ENCODE measurements at regions not wholly inside any gene's neighbourhood (a gene's known extent, or its start where the extent isn't known, plus 50 kb on each side); places are given as distances from the start of the nearest gene placed in this dataset.
A peak's percentile ranks its signal among the peaks of the same experiment; 100 is the strongest.

DNA sequence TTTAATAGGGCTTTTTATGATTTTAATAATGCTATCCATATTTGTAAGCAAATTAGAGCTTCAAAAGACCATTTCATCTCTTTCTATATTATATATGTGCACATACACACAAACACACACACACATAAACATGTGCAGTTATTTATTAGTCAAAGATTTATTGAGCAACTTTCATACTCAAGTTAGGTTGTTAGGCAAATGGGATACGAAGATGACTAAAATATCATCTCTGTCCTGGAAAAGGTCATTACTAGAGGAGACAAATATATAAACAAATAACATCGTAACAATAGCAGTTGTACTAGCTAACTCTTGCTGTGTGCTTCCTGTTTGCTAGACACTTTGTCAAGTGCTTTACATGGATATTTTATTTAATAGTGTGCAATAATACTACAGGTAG is 307.9 kb downstream of the SNX13 start:
- Mint-ChIP-seq H3K4me1 (ENCODE audit: insufficient read depth, unreplicated experiment) (peaks cover 20% of the 10 kb centered on the region), H3K27ac (ENCODE audit: low read depth, unreplicated experiment) (peak overlapping the region; percentile 63), H3K9me3 (ENCODE audit: unreplicated experiment) (peaks cover 6% of the 10 kb centered on the region), H3K4me3 (ENCODE audit: unreplicated experiment) (no peak overlapping the region), H3K36me3 (ENCODE audit: insufficient read depth, unreplicated experiment) (no peaks in the 10 kb centered on the region), H3K27me3 (ENCODE audit: insufficient read depth, unreplicated experiment) (no peaks in the 10 kb centered on the region)
- intact Hi-C loops (cut with micrococcal nuclease) = no loop called here
- no TSS peak for BruUV-seq (replicated peaks)
- POLR2A ChIA-PET = interaction anchor here (0.8 to 2.2 kb wide), 16 partner anchors 8 to 533 kb away, joined by 3 to 9 read pairs (median 4); no protein-coding TSS in a partner anchor
- TF ChIP-seq, protein P1, sequence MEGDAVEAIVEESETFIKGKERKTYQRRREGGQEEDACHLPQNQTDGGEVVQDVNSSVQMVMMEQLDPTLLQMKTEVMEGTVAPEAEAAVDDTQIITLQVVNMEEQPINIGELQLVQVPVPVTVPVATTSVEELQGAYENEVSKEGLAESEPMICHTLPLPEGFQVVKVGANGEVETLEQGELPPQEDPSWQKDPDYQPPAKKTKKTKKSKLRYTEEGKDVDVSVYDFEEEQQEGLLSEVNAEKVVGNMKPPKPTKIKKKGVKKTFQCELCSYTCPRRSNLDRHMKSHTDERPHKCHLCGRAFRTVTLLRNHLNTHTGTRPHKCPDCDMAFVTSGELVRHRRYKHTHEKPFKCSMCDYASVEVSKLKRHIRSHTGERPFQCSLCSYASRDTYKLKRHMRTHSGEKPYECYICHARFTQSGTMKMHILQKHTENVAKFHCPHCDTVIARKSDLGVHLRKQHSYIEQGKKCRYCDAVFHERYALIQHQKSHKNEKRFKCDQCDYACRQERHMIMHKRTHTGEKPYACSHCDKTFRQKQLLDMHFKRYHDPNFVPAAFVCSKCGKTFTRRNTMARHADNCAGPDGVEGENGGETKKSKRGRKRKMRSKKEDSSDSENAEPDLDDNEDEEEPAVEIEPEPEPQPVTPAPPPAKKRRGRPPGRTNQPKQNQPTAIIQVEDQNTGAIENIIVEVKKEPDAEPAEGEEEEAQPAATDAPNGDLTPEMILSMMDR (IDR thresholded peaks at IDR 0.05; ENCODE audit: unreplicated experiment) = no peak
- DNase-seq (ENCODE audit: unreplicated experiment) = no peak
- CTCF ChIA-PET = interaction anchor here (0.6 to 1.4 kb wide), 7 partner anchors 10 to 330 kb away, joined by 3 to 7 read pairs (median 4); no protein-coding TSS in a partner anchor

DNA sequence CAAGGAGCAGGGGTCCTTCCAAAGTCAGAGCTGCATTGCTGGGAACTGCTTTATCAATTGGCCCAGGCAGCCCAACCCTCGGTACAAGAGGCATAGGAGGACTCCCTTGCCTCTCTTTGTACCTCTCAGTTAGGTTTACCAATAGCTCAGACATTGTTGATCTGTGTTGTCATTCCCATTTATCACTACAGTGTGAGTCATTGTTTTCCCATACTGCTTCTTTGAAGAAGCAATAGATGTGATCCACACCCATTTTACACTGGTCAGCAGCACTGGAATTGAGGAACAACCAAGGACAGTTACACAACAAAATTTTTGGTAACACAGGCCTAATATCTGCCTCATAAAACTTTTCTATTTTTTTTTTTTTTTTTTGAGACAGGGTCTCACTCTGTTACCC is 307.2 kb downstream of the SNX13 start:
- Mint-ChIP-seq H3K4me1 (ENCODE audit: insufficient read depth, unreplicated experiment) (peaks cover 25% of the 10 kb centered on the region), H3K27me3 (ENCODE audit: insufficient read depth, unreplicated experiment) (no peaks in the 10 kb centered on the region), H3K4me3 (ENCODE audit: unreplicated experiment) (no peak overlapping the region), H3K27ac (ENCODE audit: low read depth, unreplicated experiment) (peak overlapping the region; percentile 63), H3K36me3 (ENCODE audit: insufficient read depth, unreplicated experiment) (no peaks in the 10 kb centered on the region), H3K9me3 (ENCODE audit: unreplicated experiment) (peaks cover 6% of the 10 kb centered on the region)
- ChIA-PET POLR2A (interaction anchor here (0.8 to 2.2 kb wide), 18 partner anchors 8 to 534 kb away, joined by 3 to 9 read pairs (median 4); no protein-coding TSS in a partner anchor), CTCF (interaction anchor here (0.6 to 1.4 kb wide), 8 partner anchors 9 to 874 kb away, joined by 3 to 7 read pairs (median 4); no protein-coding TSS in a partner anchor)
- intact Hi-C loops (cut with micrococcal nuclease) = no loop called here
- TF ChIP-seq, protein P1 (IDR thresholded peaks at IDR 0.05; ENCODE audit: unreplicated experiment) = no peak
- DNase-seq (ENCODE audit: unreplicated experiment) = peak; percentile 86
- no TSS peak for BruUV-seq (replicated peaks)

DNA sequence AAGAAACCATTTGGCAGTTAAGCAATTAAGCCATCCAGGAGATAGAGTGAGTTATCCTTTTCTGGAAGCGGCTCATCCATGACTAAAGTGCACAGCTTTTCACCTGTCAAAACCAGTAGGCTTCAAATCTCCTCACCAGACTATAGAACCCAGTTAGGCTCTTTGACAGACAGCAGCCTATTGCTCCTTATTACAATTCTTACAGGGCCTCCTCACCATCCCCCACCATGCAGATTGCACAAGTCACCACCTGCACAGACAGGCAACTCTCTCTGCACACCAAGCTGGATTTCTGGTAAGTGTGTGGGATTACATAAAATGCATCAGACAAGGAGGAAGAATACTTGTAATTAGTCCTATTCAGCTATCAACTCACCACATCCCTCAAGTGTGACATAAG is 301.6 kb downstream of the SNX13 start:
- peaks cover 16% of the 10 kb centered on the region for H3K9me3 Mint-ChIP-seq (ENCODE audit: unreplicated experiment)
- intact Hi-C loops (cut with micrococcal nuclease) = loop anchor here (2.0 kb wide), 1 partner anchor 656 kb away; no protein-coding TSS in a partner anchor
- peak; percentile 89 for DNase-seq (ENCODE audit: unreplicated experiment)

DNA sequence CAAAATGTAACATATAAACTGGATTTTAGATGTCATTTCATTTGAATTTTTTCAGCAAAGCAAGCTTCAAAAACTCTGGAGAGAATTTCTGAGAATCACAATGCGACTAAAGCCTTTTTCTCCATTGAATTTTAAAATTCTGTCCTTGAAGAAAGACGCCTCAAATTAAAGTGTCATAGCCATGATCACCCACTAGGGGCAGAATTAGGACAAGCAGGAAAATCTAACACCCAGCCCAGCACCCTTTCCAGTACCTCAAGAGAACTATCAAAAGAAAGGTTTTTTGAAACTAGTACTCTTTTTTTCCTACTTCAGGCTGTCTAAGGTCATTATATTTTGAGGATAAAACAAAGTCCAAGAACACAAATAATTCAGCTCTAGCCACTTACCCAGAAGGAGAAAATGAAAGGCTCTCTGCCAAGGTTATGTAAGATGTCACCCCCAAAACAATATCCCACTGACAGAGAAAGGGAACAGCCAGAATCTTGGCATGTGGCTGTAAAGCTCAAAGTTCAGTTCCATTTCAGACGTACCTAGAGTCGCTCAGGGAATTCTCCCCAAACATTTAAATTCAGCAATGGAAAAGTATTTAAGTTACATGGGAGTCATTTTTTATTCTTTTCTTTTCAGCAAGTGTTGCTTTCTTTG is 299.4 kb downstream of the SNX13 start:
- Mint-ChIP-seq H3K4me1 (ENCODE audit: insufficient read depth, unreplicated experiment) (peaks cover 19% of the 10 kb centered on the region), H3K9me3 (ENCODE audit: unreplicated experiment) (peaks cover 10% of the 10 kb centered on the region), H3K27ac (ENCODE audit: low read depth, unreplicated experiment) (no peak overlapping the region), H3K4me3 (ENCODE audit: unreplicated experiment) (no peak overlapping the region), H3K36me3 (ENCODE audit: insufficient read depth, unreplicated experiment) (no peaks in the 10 kb centered on the region), H3K27me3 (ENCODE audit: insufficient read depth, unreplicated experiment) (no peaks in the 10 kb centered on the region)
- TF ChIP-seq, protein P1 (IDR thresholded peaks at IDR 0.05; ENCODE audit: unreplicated experiment) = peak; percentile 48
- DNase-seq (ENCODE audit: unreplicated experiment) = peak; percentile 66
- POLR2A ChIA-PET = interaction anchor here (0.8 to 3.4 kb wide), 5 partner anchors 11 to 335 kb away, joined by 3 to 15 read pairs (median 6); no protein-coding TSS in a partner anchor
- CTCF ChIA-PET = interaction anchor here (0.6 to 1.9 kb wide), 10 partner anchors 11 to 661 kb away, joined by 3 to 6 read pairs (median 4); no protein-coding TSS in a partner anchor
- intact Hi-C loops (cut with micrococcal nuclease) = loop anchor here (5.0 kb wide), 1 partner anchor 109 kb away; no protein-coding TSS in a partner anchor
- BruUV-seq (replicated peaks) = no TSS peak

More for the DNA sequence above, 301.6 kb downstream of the SNX13 start:
- Mint-ChIP-seq H3K36me3 (ENCODE audit: insufficient read depth, unreplicated experiment) (no peaks in the 10 kb centered on the region), H3K27ac (ENCODE audit: low read depth, unreplicated experiment) (no peak overlapping the region), H3K4me1 (ENCODE audit: insufficient read depth, unreplicated experiment) (peaks cover 24% of the 10 kb centered on the region), H3K27me3 (ENCODE audit: insufficient read depth, unreplicated experiment) (no peaks in the 10 kb centered on the region), H3K4me3 (ENCODE audit: unreplicated experiment) (no peak overlapping the region)
- POLR2A ChIA-PET = interaction anchor here (0.6 to 3.4 kb wide), 19 partner anchors 8 to 340 kb away, joined by 3 to 25 read pairs (median 3); partner anchors contain the start of gene AHR
- TF ChIP-seq, protein P1 (IDR thresholded peaks at IDR 0.05; ENCODE audit: unreplicated experiment) = no peak
- CTCF ChIA-PET = interaction anchor here (0.6 to 1.5 kb wide), 5 partner anchors 12 to 709 kb away, joined by 3 to 9 read pairs (median 3); no protein-coding TSS in a partner anchor
- no TSS peak for BruUV-seq (replicated peaks)
